Middle frontal gyrus (tissue), 1 donor: ENCODE measurements at regions not wholly inside any gene's neighbourhood (a gene's known extent, or its start where the extent isn't known, plus 50 kb on each side); places are given as distances from the start of the nearest gene placed in this dataset.

Experiments
- DNase-seq: peaks from one replicate; pipeline ENCODE4 v3.0.0-alpha.2; 2015; ENCODE audit warnings: low spot score; ENCODE audit errors: extremely low spot score

DNA sequence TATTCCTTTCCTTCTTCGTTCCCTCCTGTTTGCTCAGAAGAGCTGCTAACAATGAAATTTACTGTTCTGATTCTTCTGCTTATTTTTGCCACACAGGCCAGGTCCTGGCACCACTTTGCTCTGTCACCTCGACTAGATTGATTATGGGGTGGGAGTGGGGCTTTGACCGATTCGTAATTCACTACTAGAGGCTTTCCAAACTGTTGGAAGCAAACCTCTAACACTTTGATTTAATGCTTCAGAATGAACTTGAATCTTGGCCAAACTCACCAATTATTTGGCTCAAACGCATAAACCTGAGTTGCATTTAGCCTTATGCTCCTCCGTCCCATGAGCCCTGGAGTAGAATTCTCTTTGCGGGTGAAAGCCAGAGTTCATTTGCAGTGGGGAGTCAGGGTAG, 476.2 kb upstream of the FZD8 start:
- no peak for DNase-seq

DNA sequence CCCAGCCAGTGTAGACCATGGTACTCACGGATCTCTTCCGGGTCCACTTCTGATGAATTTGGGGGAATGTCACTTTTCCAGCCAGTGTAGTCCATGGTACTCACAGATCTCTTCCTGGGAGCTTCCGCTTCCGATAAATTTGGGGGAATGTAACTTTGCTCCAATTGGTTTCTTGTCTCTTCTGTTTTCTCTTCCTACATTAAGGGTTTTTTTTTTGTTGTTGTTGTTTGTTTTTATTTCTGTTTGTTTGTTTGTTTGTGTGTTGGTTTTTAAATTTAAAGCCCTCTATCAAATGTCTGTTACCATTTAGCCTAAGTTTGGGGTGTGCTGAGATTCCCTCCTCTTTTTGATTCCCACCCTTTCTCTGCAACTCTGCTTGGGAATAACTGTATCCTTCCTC, 475.8 kb upstream of the FZD8 start:
- no peak for DNase-seq

- no peak for DNase-seq
These were observed 475.1 kb upstream of the FZD8 start for GRCh38 chr10:36117231-36117630.

DNA sequence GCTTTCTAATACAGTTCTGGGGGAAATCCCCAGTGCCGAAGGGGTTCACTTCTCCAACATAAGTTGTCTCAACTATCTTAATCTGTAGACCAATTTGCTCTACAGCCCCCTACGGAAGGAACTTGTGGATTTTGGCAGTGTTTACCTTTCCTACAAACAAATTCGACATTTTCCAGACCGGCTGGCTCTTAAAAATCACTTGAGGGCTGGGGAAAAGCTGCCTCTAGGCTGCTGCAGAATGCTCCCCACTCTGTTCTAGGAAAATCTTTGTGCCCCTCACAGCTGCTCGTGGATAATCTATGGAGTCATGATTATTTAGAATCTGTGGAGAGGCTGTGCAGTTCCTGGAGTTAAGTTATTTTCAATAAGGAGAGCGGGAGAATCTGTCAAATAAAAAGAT, 474.6 kb upstream of the FZD8 start:
- no peak for DNase-seq

GRCh38 chr10:36116040-36116439, 473.9 kb upstream of the FZD8 start:
- DNase-seq, result no peak

- no peak for DNase-seq
These were observed 473.3 kb upstream of the FZD8 start for GRCh38 chr10:36115364-36115763.

- no peak for DNase-seq
These were observed 472.8 kb upstream of the FZD8 start for GRCh38 chr10:36114913-36115312.

GRCh38 chr10:36114141-36114540, 472.0 kb upstream of the FZD8 start:
- DNase-seq, result no peak

DNA sequence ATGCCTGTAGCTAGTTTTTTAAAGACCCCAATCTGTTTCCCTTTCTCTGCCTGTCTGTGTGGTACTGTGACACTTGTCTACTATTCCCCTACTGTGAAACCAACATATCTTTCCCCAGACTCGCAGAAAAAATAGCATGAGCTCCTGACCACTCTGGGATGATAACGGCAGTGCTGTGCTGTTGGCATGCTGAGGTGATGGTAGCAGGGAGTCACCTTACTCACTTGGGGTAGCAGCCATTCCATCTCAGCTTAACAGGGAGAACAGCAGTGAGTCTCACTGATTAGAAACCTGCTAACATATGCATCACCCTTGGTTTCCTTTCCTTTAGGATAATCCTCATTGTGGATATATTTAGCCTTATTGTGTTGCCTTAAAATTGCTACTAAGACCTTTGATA, 469.6 kb upstream of the FZD8 start:
- no peak for DNase-seq

DNA sequence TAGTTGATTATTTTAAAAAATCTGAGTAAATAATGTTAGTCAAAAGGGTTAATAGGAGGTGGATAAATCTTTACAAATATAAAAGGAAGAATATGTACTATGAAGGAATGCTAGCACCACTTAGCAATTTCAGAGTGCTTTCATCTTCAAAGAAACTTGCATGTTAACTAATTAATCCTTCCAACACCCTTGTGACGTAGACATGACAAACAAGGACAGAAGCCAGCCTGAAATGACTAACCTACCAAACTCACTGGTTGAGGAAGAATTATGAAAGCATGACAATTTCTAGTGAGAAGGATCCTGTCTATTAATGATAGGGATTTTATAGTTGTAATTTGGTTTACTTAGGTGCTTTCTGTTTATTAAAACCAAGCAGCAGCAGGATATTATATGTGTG, 468.0 kb upstream of the FZD8 start:
- no peak for DNase-seq

DNA sequence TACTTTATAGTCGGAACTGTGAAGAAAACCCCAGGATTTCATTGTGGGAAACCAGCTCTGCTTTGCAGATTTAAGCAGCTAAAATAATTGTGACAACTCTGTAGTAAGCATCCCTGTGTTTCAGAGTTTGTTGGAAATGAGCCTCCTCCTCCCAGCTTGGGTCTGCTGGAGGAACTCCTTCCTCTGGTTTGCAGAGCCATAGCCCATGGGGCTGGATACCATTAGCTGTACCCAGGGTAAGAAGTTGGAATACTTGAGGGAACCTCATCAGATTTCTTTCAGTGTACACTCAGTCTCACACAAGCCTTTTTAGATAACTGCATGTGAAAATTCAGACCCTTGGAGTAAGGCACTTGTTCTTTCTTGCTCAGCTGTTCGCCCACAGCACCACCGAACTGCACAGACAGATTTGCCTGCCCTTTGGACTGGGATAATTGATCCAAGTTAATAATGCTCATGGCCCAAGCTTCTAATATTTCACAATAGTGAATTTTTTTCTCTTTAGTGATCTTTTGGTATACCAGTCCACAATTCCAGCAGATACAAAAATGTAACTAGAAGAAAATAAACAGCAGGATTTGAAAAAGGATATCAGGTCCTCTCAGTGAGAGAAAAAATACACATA, 467.4 kb upstream of the FZD8 start:
- DNase-seq, result no peak

DNA sequence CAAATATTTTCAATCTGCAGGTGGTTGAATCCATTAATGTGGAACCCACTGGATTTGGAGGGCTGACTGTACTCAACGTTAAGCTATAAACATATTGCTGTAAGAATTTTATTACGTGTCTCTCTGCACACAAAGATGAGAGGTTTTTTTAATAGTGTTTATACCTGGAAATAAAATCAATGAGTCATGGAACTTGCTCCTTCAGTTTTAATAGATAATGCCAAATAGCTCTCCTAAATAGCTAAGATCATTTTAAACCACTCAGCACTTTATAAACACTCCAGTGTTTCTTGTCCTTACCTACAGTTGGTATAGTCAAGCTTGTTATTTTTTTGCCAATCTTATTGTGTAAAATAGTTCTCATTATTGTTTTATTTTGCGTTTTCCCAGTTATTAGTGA, 455.6 kb upstream of the FZD8 start:
- DNase-seq, result no peak

DNA sequence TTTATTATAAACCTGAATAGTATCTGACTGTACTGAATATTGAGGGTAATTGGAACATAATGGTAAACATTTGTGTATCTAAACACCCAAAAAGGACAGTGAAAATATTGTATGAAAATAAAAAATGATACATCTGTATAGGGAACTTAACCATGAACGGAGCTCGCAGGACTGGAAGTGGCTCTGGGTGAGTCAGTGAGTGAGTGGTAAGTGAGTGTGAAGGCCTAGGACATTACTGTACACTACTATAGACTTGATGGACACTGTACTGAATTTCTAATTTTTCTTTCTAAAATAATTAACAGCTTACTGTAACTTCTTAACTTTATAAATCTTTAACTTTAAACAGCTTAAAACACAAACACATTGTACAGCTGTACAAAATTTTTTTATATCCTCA, 454.5 kb upstream of the FZD8 start:
- DNase-seq, result no peak

DNA sequence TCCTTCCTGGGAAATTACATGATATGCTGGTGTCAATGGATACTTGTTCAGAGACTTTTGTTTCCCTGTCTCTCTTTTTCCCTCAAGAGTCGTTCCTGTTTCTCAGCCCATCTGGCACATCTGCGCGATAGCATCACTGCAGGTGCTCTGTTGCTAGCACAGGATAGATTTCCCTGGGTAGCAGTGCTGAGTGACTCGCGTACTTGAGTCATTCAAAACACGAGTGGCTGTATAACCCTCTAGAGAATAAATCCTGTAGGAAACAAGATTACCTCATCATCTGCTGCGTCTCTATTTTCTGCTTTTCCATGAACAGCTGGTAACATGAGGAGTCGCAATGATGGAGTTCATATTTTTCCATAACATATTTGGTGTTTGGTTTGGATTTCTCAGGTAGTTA, 452.0 kb upstream of the FZD8 start:
- no peak for DNase-seq

DNA sequence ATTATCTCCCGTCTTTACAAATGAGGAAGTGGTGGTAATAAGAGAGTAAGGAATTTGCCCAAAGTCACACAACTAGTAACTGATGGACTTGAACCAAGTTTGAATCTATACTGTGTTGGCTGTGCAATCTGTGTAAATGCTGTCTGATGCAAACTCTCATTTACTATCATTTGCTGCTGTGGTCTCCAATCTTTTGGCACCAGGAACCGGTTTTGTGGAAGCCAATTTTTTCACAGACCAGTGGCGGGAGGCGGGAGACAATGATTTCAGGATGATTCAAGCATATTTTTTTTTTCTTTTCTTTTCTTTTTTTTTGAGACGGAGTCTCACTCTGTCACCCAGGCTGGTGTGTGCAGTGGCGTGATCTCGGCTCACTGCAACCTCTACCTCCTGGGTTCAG, 450.0 kb upstream of the FZD8 start:
- no peak for DNase-seq

DNA sequence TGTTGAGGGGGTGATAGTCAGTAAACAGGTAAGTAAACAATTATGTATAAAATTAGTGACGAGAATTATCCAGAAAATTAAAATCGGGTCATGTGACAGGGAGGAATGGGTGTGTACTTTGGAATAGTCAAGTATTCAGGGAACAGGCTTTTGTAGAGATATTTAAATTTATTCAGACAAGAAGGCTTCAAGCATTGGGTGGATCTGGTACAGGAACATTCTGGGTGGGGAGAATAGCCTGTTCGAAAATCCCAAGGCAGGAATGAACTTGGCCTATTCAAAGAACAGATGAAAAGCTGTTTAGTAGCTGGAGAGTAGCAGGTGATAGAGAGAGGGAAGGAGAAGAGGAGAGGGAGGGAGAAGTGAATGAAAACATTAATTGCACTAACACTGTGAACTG, 448.9 kb upstream of the FZD8 start:
- no peak for DNase-seq

DNA sequence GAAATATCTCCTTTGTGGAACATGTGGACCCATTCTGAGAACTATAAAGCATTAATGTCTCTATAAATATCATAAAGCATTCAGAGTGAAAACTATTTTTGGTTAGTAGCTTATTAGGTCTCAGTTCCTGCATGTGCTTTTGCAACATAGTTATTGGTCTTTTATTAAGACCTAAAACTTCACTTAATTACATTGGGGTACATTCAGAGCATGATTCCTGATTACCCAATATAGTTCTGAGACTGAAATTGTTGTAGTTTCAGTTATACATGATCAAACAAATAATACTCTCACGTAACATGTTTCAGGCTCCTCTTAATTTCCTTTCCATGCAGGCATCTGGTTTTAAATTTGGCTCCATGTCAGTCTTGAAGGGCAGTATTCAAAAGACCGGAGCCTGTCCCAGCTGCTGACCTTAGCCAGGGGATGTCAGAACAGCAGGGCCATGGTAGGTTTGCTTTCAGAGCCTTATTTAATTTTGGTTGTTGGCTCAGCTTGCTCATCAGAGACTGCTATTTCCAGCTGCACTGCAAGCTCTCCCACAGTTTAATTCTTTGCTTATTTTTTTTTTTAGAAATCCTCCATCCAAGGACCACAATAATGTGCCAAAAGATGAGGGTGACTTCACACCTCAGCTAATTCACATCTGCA, 447.8 kb upstream of the FZD8 start:
- DNase-seq, result no peak

GRCh38 chr10:36087006-36088005, 445.2 kb upstream of the FZD8 start:
- no peak for DNase-seq

GRCh38 chr10:36075196-36075595, 433.1 kb upstream of the FZD8 start:
- no peak for DNase-seq

DNA sequence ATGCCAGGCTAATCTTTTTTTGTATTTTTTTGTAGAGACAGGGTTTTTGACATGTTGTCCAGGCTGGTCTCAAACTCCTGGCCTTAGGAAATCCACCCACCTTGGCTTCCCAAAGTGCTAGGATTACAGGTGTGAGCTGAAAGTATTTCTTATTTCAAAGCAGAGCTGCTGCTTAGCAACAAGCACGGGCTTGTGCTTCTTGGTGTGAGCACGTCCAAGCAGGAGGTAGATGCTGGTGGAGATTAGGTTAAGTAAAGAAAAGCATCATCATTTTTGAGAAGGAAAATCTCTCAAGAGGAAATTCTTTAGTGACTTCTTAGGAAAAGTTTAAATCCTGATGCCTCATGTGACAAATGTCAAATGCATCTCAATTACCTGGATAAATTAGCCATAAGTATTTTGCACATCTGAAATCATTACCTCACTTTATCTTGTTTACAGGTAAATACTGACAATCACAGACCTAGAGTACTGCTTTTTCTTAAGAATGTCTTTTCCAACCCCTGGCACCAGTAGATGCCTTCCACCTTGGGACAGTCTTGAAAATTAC, 431.8 kb upstream of the FZD8 start:
- DNase-seq, result no peak

DNA sequence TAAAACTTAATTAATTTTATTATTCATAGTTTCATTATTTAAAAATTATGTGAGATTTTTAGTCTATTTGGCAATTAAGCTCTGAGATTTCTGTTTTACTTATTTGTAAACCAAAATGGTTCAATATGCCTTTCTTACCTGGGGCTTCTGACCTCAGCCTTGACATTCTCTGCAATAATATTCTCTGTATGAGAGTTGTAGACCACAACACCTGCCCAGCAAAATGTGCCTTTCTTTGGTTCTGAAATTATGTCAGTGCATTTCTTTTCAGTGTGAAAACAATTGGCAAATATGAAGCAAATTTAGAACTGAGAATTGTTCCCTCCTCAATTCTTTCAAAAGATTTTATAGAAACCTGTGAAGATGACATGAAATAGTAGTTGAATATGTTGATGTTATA, 426.4 kb upstream of the FZD8 start:
- DNase-seq, result no peak

- no peak for DNase-seq
These were observed 425.7 kb upstream of the FZD8 start for GRCh38 chr10:36067748-36068147.
